ENCODE measurements at regions not wholly inside any gene's neighbourhood (a gene's known extent, or its start where the extent isn't known, plus 50 kb on each side); places are given as distances from the start of the nearest gene placed in this dataset.

DNA sequence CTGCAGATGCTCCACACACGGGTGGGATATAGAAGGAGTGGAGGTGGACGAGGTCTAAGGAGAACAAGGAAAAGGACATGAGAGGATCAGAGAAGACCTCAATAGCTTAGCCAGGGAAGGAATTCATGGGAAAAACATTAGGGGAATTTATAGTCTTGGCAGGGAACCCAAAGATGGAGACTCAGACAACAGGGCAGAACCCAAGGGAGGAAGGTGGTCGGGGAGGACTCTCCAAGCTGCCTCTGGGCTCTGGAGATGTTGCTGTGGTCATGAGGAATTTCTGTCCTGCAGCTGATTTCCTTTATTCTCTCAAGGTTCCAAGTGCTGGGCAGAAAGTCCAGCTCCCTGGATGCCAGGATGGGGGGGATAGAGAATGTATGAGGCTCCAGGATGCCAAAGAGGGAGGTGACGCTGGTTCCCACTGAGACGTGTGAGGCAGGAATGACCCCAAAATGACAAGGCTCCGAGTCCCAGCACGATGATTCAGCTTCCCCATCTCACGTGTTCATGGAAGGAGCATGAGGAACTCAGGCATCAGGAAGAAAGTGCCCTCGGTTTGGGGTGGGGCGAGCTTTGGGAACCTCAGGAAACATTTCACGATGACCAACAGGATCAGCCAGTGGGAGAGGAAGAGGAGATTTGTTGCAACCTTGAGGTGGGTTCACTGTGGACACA is 57.0 kb upstream of the PPP2R3B start:
- WGBS (ENCODE audit: insufficient coverage): 66% methylated on average over 11 of the region's 11 CpGs
- Histone ChIP-seq H3K27me3 (ENCODE audit: control insufficient read depth, insufficient read depth, low read length) (no peaks in the 10 kb centered on the region), H3K4me1 (ENCODE audit: control insufficient read depth, insufficient read depth, low read length) (no peaks in the 10 kb centered on the region), H3K36me3 (ENCODE audit: control insufficient read depth, insufficient read depth, low read length) (no peaks in the 10 kb centered on the region), H3K27ac (ENCODE audit: low read length) (no peak overlapping the region), H3K4me3 (ENCODE audit: low read length) (no peak overlapping the region), H3K9me3 (ENCODE audit: control insufficient read depth, insufficient read depth, low read length) (peaks cover 9% of the 10 kb centered on the region)
- peaks cover 4 to 14% of the 10 kb centered on the region in 2 donors for H3K27me3 Mint-ChIP-seq (ENCODE audit: low read depth in 2 of 2)
- peaks cover 0 to 16% of the 10 kb centered on the region in 2 donors for H3K4me1 Mint-ChIP-seq
- no peak overlapping the region for H3K27ac Mint-ChIP-seq
- no peaks in the 10 kb centered on the region for H3K36me3 Mint-ChIP-seq
- ATAC-seq: no peak
- no peak for DNase-seq
- intact Hi-C loops (cut with micrococcal nuclease): no loop called here
- TF ChIP-seq, protein P1, sequence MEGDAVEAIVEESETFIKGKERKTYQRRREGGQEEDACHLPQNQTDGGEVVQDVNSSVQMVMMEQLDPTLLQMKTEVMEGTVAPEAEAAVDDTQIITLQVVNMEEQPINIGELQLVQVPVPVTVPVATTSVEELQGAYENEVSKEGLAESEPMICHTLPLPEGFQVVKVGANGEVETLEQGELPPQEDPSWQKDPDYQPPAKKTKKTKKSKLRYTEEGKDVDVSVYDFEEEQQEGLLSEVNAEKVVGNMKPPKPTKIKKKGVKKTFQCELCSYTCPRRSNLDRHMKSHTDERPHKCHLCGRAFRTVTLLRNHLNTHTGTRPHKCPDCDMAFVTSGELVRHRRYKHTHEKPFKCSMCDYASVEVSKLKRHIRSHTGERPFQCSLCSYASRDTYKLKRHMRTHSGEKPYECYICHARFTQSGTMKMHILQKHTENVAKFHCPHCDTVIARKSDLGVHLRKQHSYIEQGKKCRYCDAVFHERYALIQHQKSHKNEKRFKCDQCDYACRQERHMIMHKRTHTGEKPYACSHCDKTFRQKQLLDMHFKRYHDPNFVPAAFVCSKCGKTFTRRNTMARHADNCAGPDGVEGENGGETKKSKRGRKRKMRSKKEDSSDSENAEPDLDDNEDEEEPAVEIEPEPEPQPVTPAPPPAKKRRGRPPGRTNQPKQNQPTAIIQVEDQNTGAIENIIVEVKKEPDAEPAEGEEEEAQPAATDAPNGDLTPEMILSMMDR (IDR thresholded peaks at IDR 0.05): no peak
- peaks cover 0 to 3% of the 10 kb centered on the region in 2 donors for H3K9me3 Mint-ChIP-seq
- H3K4me3 Mint-ChIP-seq: no peak overlapping the region

DNA sequence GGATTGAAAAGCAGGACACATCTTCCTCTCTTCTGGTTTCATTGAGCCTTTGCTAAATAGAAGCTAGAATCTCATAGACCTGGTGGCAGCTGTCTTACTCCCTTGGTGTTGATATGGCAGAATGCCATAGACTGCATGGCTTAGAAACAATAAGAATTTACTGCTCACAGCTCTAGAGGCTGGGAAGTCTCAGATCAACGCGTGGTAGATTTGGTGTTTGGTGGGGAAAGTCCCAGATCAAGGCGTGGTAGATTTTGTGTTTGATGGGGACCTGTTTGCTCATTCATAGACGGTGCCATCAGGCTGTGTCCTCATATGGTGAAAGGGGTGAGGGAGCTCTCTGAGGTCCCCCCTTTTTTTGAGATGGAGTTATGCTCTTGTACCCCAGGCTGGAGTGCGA is 57.6 kb upstream of the PPP2R3B start:
- H3K4me1 Mint-ChIP-seq: peaks cover 0 to 16% of the 10 kb centered on the region in 2 donors
- H3K36me3 Mint-ChIP-seq: no peaks in the 10 kb centered on the region
- Histone ChIP-seq H3K27me3 (ENCODE audit: control insufficient read depth, insufficient read depth, low read length) (no peaks in the 10 kb centered on the region), H3K36me3 (ENCODE audit: control insufficient read depth, insufficient read depth, low read length) (no peaks in the 10 kb centered on the region), H3K9me3 (ENCODE audit: control insufficient read depth, insufficient read depth, low read length) (peaks cover 9% of the 10 kb centered on the region), H3K4me3 (ENCODE audit: low read length) (no peak overlapping the region), H3K27ac (ENCODE audit: low read length) (no peak overlapping the region), H3K4me1 (ENCODE audit: control insufficient read depth, insufficient read depth, low read length) (no peaks in the 10 kb centered on the region)
- H3K27ac Mint-ChIP-seq: no peak overlapping the region
- WGBS (ENCODE audit: insufficient coverage): 61% methylated on average over 5 of the region's 5 CpGs
- ATAC-seq: no peak
- intact Hi-C loops (cut with micrococcal nuclease): no loop called here
- TF ChIP-seq, protein P1 (IDR thresholded peaks at IDR 0.05): no peak
- peaks cover 0 to 3% of the 10 kb centered on the region in 2 donors for H3K9me3 Mint-ChIP-seq
- H3K4me3 Mint-ChIP-seq: no peak overlapping the region
- peaks cover 4 to 14% of the 10 kb centered on the region in 2 donors for H3K27me3 Mint-ChIP-seq (ENCODE audit: low read depth in 2 of 2)
- no peak for DNase-seq

DNA sequence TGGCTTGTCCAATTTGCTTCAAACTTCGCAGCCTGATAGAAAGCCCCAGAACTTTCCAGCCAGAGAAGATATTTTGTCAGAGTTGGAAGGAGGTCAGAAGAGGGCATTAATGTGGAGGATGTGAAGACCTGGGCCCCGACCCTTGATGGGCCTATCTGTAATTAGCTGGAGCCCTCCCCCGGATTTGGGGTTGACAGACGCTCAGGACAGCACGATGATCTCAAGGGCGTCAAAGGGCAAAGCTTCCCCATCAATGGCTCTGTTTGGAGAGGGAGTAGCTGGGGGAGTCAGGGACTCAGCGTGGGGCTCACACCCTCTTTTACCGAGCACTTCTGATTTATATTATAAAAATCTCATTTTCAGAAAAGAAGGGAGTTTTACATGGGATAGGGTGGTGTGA is 59.0 kb upstream of the PPP2R3B start:
- Mint-ChIP-seq H3K9me3 (no peaks in the 10 kb centered on the region), H3K4me3 (no peak overlapping the region), H3K4me1 (peaks cover 0 to 5% of the 10 kb centered on the region in 2 donors), H3K27ac (no peak overlapping the region), H3K36me3 (no peaks in the 10 kb centered on the region), H3K27me3 (ENCODE audit: low read depth in 2 of 2) (peaks cover 4 to 14% of the 10 kb centered on the region in 2 donors)
- TF ChIP-seq, protein P1 (IDR thresholded peaks at IDR 0.05): no peak
- ATAC-seq (no peak), DNase-seq (no peak)
- H3K27ac ChIP-seq (ENCODE audit: low read length): no peak overlapping the region
- intact Hi-C loops (cut with micrococcal nuclease): no loop called here
- H3K36me3 ChIP-seq (ENCODE audit: control insufficient read depth, insufficient read depth, low read length): no peaks in the 10 kb centered on the region
- H3K4me3 ChIP-seq (ENCODE audit: low read length): no peak overlapping the region
- H3K4me1 ChIP-seq (ENCODE audit: control insufficient read depth, insufficient read depth, low read length): no peaks in the 10 kb centered on the region
- H3K9me3 ChIP-seq (ENCODE audit: control insufficient read depth, insufficient read depth, low read length): peaks cover 2% of the 10 kb centered on the region
- WGBS (ENCODE audit: insufficient coverage): 73% methylated on average over 6 of the region's 8 CpGs
- H3K27me3 ChIP-seq (ENCODE audit: control insufficient read depth, insufficient read depth, low read length): no peaks in the 10 kb centered on the region

DNA sequence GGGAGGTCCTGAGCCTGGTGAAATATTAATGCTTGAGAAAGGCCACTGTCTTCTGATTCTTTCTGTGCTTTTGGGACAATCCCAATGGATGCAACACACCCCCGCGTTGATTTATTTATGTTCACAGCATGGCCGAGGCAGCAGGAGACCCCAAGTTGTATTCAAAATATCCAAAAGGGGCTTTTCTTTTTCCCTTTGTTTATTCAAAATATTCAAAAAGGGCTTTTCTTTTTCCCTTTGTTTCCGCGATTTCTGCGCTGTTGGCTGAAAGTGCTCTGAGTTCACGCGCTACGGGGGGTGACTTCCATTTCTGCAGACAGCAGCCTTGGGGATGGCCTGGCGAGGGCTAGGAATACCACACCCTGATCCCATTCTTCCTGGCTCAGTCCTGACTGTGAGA is 59.5 kb upstream of the PPP2R3B start:
- no peaks in the 10 kb centered on the region for H3K9me3 ChIP-seq (ENCODE audit: control insufficient read depth, insufficient read depth, low read length)
- H3K36me3 ChIP-seq (ENCODE audit: control insufficient read depth, insufficient read depth, low read length): no peaks in the 10 kb centered on the region
- TF ChIP-seq, protein P1 (IDR thresholded peaks at IDR 0.05): no peak
- Mint-ChIP-seq H3K36me3 (no peaks in the 10 kb centered on the region), H3K4me1 (peaks cover 0 to 5% of the 10 kb centered on the region in 2 donors), H3K27me3 (ENCODE audit: low read depth in 2 of 2) (peaks cover 4 to 14% of the 10 kb centered on the region in 2 donors), H3K4me3 (no peak overlapping the region), H3K27ac (no peak overlapping the region), H3K9me3 (no peaks in the 10 kb centered on the region)
- H3K4me1 ChIP-seq (ENCODE audit: control insufficient read depth, insufficient read depth, low read length): no peaks in the 10 kb centered on the region
- WGBS (ENCODE audit: insufficient coverage): 53% methylated on average over 10 of the region's 10 CpGs
- ATAC-seq (no peak), DNase-seq (no peak)
- no peaks in the 10 kb centered on the region for H3K27me3 ChIP-seq (ENCODE audit: control insufficient read depth, insufficient read depth, low read length)
- intact Hi-C loops (cut with micrococcal nuclease): no loop called here
- H3K4me3 ChIP-seq (ENCODE audit: low read length): no peak overlapping the region
- no peak overlapping the region for H3K27ac ChIP-seq (ENCODE audit: low read length)
